Fibroblast of peridontal ligament (primary cell): ENCODE measurements at regions not wholly inside any gene's neighbourhood (a gene's known extent, or its start where the extent isn't known, plus 50 kb on each side); places are given as distances from the start of the nearest gene placed in this dataset.
"Not testable (repeated sequence)": the region's sequence is repeated elsewhere in the genome, so short reads cannot be mapped to it uniquely, and the experiment has no call there.

Source experiments
- DNase-seq: peaks from one replicate; pipeline ENCODE4 v3.0.0-alpha.2; 2010; ENCODE audit errors: extremely low read depth

DNA sequence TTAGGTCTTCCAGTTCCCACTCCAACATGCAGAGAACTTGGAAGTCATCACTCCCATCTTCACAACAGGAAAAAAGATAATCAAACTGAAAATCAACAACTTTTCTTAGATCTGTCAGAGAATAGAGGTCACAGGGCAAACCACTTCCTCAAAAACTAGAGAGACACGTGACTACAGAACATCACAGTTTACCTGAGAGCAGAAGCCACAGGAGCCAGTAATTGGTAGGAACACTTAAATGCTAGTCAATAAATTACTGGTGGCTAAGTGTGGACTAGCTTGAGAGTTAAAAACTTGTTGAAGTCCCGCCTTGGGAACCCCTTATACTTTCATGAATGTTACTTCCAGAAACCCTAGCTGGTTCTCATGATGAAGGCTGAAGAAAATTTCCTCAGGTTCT is 81.1 kb downstream of the THSD1 start:
- DNase-seq: not testable (repeated sequence)

GRCh38 chr13:52319876-52320275 is 86.1 kb downstream of the THSD1 start:
- no peak for DNase-seq

- not testable (repeated sequence) for DNase-seq
These were observed 96.1 kb downstream of the THSD1 start for GRCh38 chr13:52309833-52310232.

DNA sequence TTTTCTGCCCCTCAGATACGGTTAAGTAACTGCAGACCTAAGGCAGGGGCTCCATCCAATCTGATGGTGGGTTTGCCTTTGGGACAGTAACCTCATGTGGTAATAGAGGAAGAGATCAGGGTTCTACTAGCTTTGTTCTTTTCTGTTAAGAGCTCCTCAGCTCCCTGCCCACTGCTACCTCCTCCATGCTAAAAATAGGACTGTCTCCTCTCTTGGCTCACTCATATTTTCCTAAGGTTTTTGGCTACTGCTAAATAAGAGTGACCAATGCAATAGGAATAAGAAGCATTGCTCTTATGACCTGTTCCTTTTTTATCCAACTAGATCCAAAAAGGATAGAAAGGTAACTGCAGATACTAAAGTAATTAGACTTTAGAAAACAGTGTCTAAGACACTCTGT is 99.6 kb downstream of the THSD1 start:
- DNase-seq: not testable (repeated sequence)

DNA sequence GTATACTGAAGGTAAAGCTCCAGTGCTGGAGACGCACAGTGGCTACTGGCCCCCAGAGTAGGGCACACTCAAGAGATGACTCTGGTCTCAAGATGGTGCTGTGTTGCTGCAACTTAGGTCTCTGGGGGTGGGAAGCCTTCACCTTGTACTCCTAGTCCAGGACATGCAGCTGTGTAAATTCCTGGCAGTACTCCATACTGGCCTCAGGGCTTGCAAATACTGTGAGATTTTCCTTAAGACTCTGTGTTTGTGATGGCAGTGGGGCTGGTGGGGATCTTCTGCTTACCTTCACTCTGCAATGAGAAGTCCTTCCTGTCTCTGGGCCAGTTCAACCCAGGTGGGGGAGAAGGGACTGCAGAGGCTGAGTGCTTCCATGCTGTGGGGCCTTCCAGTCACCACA is 102.9 kb downstream of the THSD1 start:
- DNase-seq: not testable (repeated sequence)

DNA sequence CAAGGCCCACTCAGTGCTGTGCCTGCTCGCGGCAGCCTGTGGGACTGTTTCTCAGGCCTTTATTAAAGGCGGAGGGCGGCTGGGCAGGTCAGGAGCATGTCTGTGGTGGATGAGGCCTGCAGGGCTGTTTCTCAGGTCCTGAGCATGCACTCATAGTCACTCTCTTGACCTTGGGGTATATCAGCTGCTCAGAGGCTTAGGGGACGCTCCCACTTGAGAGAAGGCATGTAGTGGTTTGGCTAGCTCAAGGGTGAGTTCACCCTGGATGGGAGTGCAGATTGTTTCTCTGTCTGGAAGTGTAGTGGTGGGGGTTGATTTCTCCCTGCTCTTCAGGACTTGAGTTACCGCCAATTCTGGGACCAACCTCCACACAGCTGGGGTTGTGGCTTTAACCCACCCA is 103.3 kb downstream of the THSD1 start:
- not testable (repeated sequence) for DNase-seq

GRCh38 chr13:52301810-52302400 is 104.1 kb downstream of the THSD1 start:
- DNase-seq: not testable (repeated sequence)

GRCh38 chr13:52298079-52298661 is 107.8 kb downstream of the THSD1 start:
- not testable (repeated sequence) for DNase-seq

GRCh38 chr13:52288891-52289290 is 117.1 kb downstream of the THSD1 start:
- DNase-seq: not testable (repeated sequence)

GRCh38 chr13:52281387-52281786 is 122.0 kb upstream of the NEK3 start:
- not testable (repeated sequence) for DNase-seq

DNA sequence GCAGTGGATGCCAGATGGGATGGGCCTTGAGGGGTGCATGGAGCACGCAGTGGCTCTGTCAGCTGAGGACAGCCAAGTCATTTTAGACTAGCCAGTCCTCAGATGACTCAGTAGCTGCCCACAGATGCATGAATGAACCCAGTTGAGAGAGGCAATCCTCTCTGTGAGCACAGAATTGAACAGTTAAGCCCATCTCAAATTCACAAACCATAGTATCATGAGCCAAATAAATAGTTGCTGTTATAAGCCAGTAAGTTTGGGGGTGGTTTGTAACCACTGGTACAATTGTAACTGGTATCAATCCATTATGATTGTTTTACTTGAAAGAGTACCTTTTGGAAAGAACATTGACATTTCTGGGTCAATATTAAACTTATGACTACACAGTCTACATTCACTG is 120.0 kb upstream of the NEK3 start:
- DNase-seq: not testable (repeated sequence)

DNA sequence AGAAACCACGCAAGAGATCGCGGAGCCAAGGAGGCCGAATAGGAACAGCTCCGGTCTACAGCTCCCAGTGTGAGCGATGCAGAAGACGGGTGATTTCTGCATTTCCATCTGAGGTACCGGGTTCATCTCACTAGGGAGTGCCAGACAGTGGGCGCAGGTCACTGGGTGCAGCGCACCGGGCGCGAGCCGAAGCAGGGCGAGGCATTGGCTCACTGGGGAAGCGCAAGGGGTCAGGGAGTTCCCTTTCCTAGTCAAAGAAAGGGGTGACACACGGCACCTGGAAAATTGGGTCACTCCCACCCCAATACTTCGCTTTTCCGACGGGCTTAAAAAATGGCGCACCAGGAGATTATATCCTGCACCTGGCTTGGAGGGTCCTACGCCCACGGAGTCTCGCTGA is 94.9 kb upstream of the NEK3 start:
- DNase-seq: not testable (repeated sequence)

DNA sequence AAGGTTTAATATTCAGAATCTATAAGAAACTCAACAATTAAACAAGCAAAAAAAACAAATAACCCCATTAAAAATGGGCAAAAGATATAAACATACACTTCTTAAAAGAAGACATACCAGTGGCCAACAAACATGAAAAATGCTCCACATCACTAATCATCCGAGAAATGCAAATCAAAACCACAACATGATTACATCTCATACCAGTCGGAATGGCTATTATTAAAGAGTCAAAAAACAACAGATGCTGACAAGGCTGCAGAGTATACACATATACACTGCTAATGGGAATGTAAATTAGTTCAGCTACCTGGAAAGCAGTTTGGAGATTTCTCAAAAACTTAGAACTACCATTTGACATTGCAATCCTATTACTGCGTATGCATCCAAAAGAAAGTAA is 81.4 kb upstream of the NEK3 start:
- DNase-seq: not testable (repeated sequence)

GRCh38 chr13:52235900-52236595 is 76.7 kb upstream of the NEK3 start:
- peak; percentile 82 for DNase-seq

DNA sequence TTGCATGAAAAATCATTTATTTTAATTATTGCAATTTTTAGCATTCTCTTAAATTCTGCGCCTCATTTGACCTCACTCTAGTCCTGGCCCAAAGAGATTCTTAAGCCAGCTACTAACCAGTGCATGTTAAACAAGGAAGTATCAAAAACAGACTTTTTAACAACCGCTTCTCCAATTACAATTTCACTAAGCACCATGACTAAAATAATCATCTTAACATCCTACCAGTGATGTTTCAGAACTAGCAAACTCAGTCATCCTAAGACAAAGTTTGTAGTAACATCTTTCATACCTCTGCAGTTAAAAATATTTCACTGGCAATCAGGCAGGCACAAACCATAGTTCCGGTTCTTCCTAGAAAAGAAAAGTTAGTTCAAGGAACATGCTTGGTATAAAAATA is 75.5 kb upstream of the NEK3 start:
- DNase-seq: not testable (repeated sequence)

GRCh38 chr13:52223063-52223462 is 63.7 kb upstream of the NEK3 start:
- not testable (repeated sequence) for DNase-seq

GRCh38 chr13:52213920-52214319 is 54.5 kb upstream of the NEK3 start:
- not testable (repeated sequence) for DNase-seq

DNA sequence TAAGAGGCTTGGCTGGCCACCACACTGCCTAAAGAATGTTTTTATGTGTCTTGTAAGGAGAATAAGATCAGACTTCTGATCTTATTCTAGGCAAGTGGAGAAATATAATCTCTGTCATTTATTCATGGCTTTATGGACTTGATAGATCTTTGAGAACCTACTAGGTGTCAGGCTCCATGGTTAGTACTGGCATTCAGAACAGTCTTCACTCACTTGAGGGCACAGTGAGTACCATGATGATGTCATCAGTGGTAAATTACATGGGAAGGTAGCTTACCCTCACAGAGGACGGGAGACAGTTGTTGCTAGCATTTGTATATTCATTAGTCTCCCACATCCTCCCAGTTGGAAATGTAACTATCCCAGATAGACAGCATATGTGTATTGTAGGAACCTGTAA is 53.5 kb upstream of the NEK3 start:
- not testable (repeated sequence) for DNase-seq

- not testable (repeated sequence) for DNase-seq
These were observed 52.0 kb upstream of the NEK3 start for GRCh38 chr13:52211416-52211776.

DNA sequence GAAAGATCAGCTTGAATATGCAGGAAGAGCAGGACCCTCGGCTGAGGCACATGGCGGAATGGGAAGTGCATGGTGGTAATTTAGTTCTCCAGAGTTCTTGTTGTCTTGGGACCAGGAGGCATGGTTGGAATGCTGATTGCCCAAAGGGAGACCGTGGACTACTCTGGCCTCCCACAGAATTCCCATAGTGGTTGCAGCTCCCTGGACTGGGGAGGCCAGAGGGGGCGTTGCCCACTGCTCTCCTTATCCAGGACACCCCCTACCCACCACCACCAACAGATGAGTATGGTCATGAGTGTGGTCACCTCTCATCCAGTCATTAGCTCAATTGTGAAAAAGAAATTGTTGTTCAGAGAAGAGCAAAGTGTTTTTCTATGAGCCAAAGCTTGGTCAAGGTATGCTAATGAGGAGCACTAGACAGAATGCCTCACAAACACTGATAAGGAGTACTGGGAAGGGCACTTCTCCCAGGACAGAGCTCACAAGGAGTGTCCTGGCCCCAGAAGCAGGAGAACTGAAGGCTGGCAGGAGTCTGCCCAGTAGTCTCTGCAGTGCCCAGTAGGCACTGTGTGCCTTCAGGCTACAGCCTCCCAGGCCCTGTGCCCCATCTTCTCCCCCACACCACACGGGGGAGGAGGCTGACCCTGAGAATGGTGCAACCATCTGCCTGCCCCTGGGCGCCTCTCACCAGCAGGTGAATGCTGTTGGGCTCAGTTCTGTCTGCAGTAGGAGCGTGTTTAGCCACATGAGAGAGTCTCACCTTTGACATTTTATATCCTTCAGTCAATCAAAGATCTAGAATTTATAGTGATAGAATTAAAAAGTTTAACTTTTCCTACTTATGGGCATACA is 51.4 kb upstream of the NEK3 start:
- DNase-seq: not testable (repeated sequence)
